SU-DHL-6 (cell line): ENCODE measurements at regions not wholly inside any gene's neighbourhood (a gene's known extent, or its start where the extent isn't known, plus 50 kb on each side); places are given as distances from the start of the nearest gene placed in this dataset.

Experiments
- EZH2phosphoT487 ChIP-seq: fragments of 200-600 bp; sonication (generic), shearing (Covaris generic); conservative IDR thresholded peaks from 2 replicates; pipeline ENCODE4 v1.6.1; 2018; ENCODE audit warnings: mild to moderate bottlenecking, antibody characterized with exemption, low read length, moderate library complexity, mixed read lengths
- TF ChIP-seq, protein P1 (sequence below): fragments of 200-600 bp; sonication (generic); IDR thresholded peaks from one replicate; pipeline ENCODE4 v1.5.1; 2017; ENCODE audit warnings: antibody characterized with exemption, mild to moderate bottlenecking, low read length, moderate library complexity; ENCODE audit not compliant: insufficient read depth, poor library complexity, severe bottlenecking

DNA sequence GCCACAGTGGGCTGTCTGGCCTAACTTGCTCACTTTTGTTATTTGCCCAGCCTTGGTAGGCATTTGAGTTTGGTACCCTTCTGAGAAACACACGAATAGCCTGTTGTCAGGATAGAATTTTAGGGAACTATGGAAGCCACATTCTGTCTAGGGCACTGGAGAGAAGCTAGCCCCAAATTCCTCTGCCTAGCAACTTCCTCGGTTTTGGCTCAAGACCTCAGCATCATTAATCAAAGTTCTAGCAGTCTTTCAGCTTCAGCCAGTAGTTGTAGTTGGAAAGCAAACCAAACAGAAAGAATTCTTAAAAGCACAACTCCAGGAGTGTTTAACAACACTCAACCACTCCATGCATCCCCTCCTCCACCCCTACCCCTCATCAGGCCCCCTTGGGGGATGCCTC lies 572.1 kb upstream of the PSMD7 start:
- TF ChIP-seq, protein P1, sequence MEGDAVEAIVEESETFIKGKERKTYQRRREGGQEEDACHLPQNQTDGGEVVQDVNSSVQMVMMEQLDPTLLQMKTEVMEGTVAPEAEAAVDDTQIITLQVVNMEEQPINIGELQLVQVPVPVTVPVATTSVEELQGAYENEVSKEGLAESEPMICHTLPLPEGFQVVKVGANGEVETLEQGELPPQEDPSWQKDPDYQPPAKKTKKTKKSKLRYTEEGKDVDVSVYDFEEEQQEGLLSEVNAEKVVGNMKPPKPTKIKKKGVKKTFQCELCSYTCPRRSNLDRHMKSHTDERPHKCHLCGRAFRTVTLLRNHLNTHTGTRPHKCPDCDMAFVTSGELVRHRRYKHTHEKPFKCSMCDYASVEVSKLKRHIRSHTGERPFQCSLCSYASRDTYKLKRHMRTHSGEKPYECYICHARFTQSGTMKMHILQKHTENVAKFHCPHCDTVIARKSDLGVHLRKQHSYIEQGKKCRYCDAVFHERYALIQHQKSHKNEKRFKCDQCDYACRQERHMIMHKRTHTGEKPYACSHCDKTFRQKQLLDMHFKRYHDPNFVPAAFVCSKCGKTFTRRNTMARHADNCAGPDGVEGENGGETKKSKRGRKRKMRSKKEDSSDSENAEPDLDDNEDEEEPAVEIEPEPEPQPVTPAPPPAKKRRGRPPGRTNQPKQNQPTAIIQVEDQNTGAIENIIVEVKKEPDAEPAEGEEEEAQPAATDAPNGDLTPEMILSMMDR = no peak
- no peak for TF ChIP-seq EZH2phosphoT487
